Endothelial cell of umbilical vein (primary cell): ENCODE measurements at regions not wholly inside any gene's neighbourhood (a gene's known extent, or its start where the extent isn't known, plus 50 kb on each side); places are given as distances from the start of the nearest gene placed in this dataset.

Experiments
- BruUV-seq: library from RNA; stranded (reverse); fragments of 400-500 nt; replicated peaks from 2 replicates; lab custom pipeline; 2021; lab: Mats Ljungman, UMichigan
- CTCF ChIA-PET: fragments of 300-600, 350-600 bp; sonication (Branson Sonifier 250); formaldehyde crosslinking; loops from one replicate; lab custom pipeline; 2021; ENCODE audit warnings: antibody characterized with exemption, inconsistent platforms; lab: Charles Lee
- POLR2A ChIA-PET: fragments of 300-600, 350-600 bp; sonication (Branson Sonifier 250); formaldehyde crosslinking; loops from one replicate; lab custom pipeline; 2021; ENCODE audit warnings: antibody characterized with exemption, inconsistent platforms; lab: Charles Lee
- DNase-seq: peaks from one replicate; pipeline ENCODE4 v3.0.0-alpha.2; 2011; ENCODE audit warnings: low read depth, low spot score
- FAIRE-seq: peaks from 2 replicates; lab custom pipeline; 2011; peaks lifted over from hg19 to GRCh38; lab: Jason Lieb, UNC
- H2AFZ ChIP-seq: 2 replicates; pipeline ENCODE4 v1.6.0; 2012; ENCODE audit warnings: low read depth, low read length, control low read depth, inconsistent platforms
- H3K27ac ChIP-seq: 2 replicates; pipeline ENCODE4 v1.5.1; 2011; ENCODE audit warnings: low read depth, mild to moderate bottlenecking, control low read depth, low read length, moderate library complexity; ENCODE audit not compliant: insufficient read depth
- H3K27me3 ChIP-seq, 2 experiments: 2 replicates each; pipeline versions ENCODE4 v1.6.0 to v1.6.1; 2011; ENCODE audit warnings: low read length in 2 of 2, mixed read lengths in 1 of 2; ENCODE audit not compliant: control insufficient read depth in 2 of 2, insufficient read depth in 2 of 2
- H3K36me3 ChIP-seq, 2 experiments: 2 replicates in 1 of 2; 3 replicates in 1 of 2; pipeline ENCODE4 v1.5.1; 2011; ENCODE audit warnings: low read length in 2 of 2, mild to moderate bottlenecking in 1 of 2, moderate library complexity in 1 of 2; ENCODE audit not compliant: control insufficient read depth in 2 of 2, insufficient read depth in 2 of 2; ENCODE audit errors: extremely low read depth in 1 of 2
- H3K4me1 ChIP-seq: 3 replicates; pipeline ENCODE4 v1.5.1; 2011; ENCODE audit warnings: mild to moderate bottlenecking, low read length; ENCODE audit not compliant: control insufficient read depth, insufficient read depth; ENCODE audit errors: extremely low read depth
- H3K4me2 ChIP-seq: 2 replicates; pipeline ENCODE4 v1.6.1; 2011; ENCODE audit warnings: low read length, control low read depth, mixed read lengths; ENCODE audit not compliant: insufficient read depth
- H3K4me3 ChIP-seq, 3 experiments: fragments of 200-600 bp in 1 of 3; sonication (generic), shearing (Covaris generic) in 1 of 3; replicated peaks in 1 of 3; 2 replicates each; pipeline ENCODE4 v1.5.1; 2011 to 2016; ENCODE audit warnings: control low read depth in 3 of 3, low read length in 3 of 3, mild to moderate bottlenecking in 2 of 3, inconsistent platforms in 1 of 3, low read depth in 1 of 3, moderate library complexity in 1 of 3; ENCODE audit not compliant: insufficient read depth in 1 of 3
- H3K79me2 ChIP-seq: 2 replicates; pipeline ENCODE4 v1.6.0; 2012; ENCODE audit warnings: low read length, inconsistent platforms; ENCODE audit not compliant: control insufficient read depth, insufficient read depth
- H3K9ac ChIP-seq: replicated peaks from 2 replicates; pipeline ENCODE3; 2011; ENCODE audit warnings: low read length, control low read depth; ENCODE audit not compliant: insufficient read depth; ENCODE audit errors: extremely low read depth
- H3K9me1 ChIP-seq: replicated peaks from 3 replicates; pipeline ENCODE4 v1.6.0; 2011; ENCODE audit warnings: mild to moderate bottlenecking, low read length; ENCODE audit not compliant: control insufficient read depth, insufficient read depth; ENCODE audit errors: extremely low read depth
- H3K9me3 ChIP-seq: replicated peaks from 2 replicates; pipeline ENCODE4 v1.5.1; 2012; ENCODE audit warnings: low read length, inconsistent platforms; ENCODE audit not compliant: control insufficient read depth, insufficient read depth
- H4K20me1 ChIP-seq: replicated peaks from 2 replicates; pipeline ENCODE3; 2011; ENCODE audit warnings: mild to moderate bottlenecking, low read length; ENCODE audit not compliant: control insufficient read depth, insufficient read depth; ENCODE audit errors: extremely low read depth
- CTCF ChIP-seq, 2 donors: IDR thresholded peaks; 1 replicate in 1 of 2; 2 replicates in 1 of 2; pipeline ENCODE4 v1.5.1; 2011; ENCODE audit warnings: low read length in 2 of 2, mild to moderate bottlenecking in 2 of 2, moderate library complexity in 2 of 2, control low read depth in 1 of 2, inconsistent platforms in 1 of 2, low read depth in 1 of 2; ENCODE audit not compliant: insufficient read depth in 1 of 2; ENCODE audit errors: extremely low read depth in 1 of 2
- EZH2 ChIP-seq: IDR thresholded peaks from 2 replicates; pipeline ENCODE4 v1.6.1; 2012; ENCODE audit warnings: borderline replicate concordance, low read depth, mild to moderate bottlenecking, moderate library complexity, low read length, inconsistent platforms; ENCODE audit not compliant: severe bottlenecking
- FOS ChIP-seq: IDR thresholded peaks from 2 replicates; pipeline ENCODE4 v1.6.1; 2011; ENCODE audit warnings: mild to moderate bottlenecking, low read length, moderate library complexity, borderline replicate concordance; ENCODE audit not compliant: insufficient read depth
- GATA2 ChIP-seq: IDR thresholded peaks from 2 replicates; pipeline ENCODE4 v1.7.0; 2011; ENCODE audit warnings: low read depth, mild to moderate bottlenecking, moderate library complexity, mixed read lengths, low read length; ENCODE audit not compliant: insufficient read length, insufficient read depth
- JUN ChIP-seq: IDR thresholded peaks from 2 replicates; pipeline ENCODE4 v1.6.1; 2011; ENCODE audit warnings: borderline replicate concordance, low read depth; ENCODE audit not compliant: insufficient read length, insufficient read depth
- MAX ChIP-seq: IDR thresholded peaks from 2 replicates; pipeline ENCODE4 v1.6.1; 2011; ENCODE audit not compliant: insufficient read depth, insufficient read length
- MYC ChIP-seq: IDR thresholded peaks from one replicate; pipeline ENCODE4 v1.6.1; 2011; ENCODE audit warnings: mild to moderate bottlenecking, low read depth, low read length
- POLR2A ChIP-seq: IDR thresholded peaks from 2 replicates; pipeline ENCODE4 v1.6.1; 2012; ENCODE audit warnings: low read depth, mild to moderate bottlenecking, control low read depth, low read length
- POLR2AphosphoS5 ChIP-seq: IDR thresholded peaks from 2 replicates; pipeline ENCODE4 v1.6.1; 2012; ENCODE audit warnings: low read depth, mild to moderate bottlenecking, control low read depth, low read length, moderate library complexity; ENCODE audit not compliant: insufficient read depth
- dilution Hi-C: fragments of 300-500 bp; cut with MboI; formaldehyde crosslinking; loops from one replicate; pipeline ENCODE4 v1.15.0; 2019; ENCODE audit warnings: low sequenced_read_pairs; ENCODE audit not compliant: extremely low pct_ligation_motif_present
- intact Hi-C: fragments of 100-400 bp; cut with micrococcal nuclease; formaldehyde crosslinking; loops from one replicate; pipeline ENCODE4 v1.10.0; 2022

- Histone ChIP-seq H3K9me3 (no peaks in the 10 kb centered on the region), H3K36me3 (no peaks in the 10 kb centered on the region), H3K4me3 (no peak overlapping the region), H3K27me3 (no peaks in the 10 kb centered on the region), H4K20me1 (no peaks in the 10 kb centered on the region), H3K4me2 (no peak overlapping the region), H3K27ac (no peak overlapping the region), H3K9me1 (no peaks in the 10 kb centered on the region), H3K79me2 (no peaks in the 10 kb centered on the region), H3K4me1 (no peaks in the 10 kb centered on the region), H3K9ac (no peak overlapping the region), H2AFZ (no peak overlapping the region)
- no peak for DNase-seq
- dilution Hi-C loops: no loop called here
- intact Hi-C loops: loop anchor here (1.0 to 5.0 kb wide), 8 partner anchors 58 to 1193 kb away; partner anchors contain the start of gene FUT8
- no peak for TF ChIP-seq MAX
- no peak for TF ChIP-seq EZH2
- TF ChIP-seq POLR2AphosphoS5: no peak
- no peak for TF ChIP-seq MYC
- TF ChIP-seq FOS: no peak
- TF ChIP-seq POLR2A: no peak
- TF ChIP-seq JUN: no peak
- TF ChIP-seq CTCF (IDR thresholded peaks at IDR 0.05; ENCODE audit: extremely low read depth in 1 of 2, insufficient read depth in 1 of 2, low read depth in 1 of 2, low read length in 2 of 2): no peak
- TF ChIP-seq GATA2: no peak
- CTCF ChIA-PET: interaction anchor here (0.6 to 8.9 kb wide), 37 partner anchors 9 to 1239 kb away, joined by 3 to 286 read pairs (median 5); partner anchors contain the start of genes FNTB, FUT8 and MAX
- BruUV-seq: no TSS peak
- POLR2A ChIA-PET: interaction anchor here (1.4 kb wide), 1 partner anchor 247 kb away, joined by 3 read pairs; no protein-coding TSS in a partner anchor
- no peak for FAIRE-seq
Observed at GRCh38 chr14:65164825-65165135, 62.5 kb upstream of the MAX start.
